GM12878 (cell line): ENCODE measurements at regions not wholly inside any gene's neighbourhood (a gene's known extent, or its start where the extent isn't known, plus 50 kb on each side); places are given as distances from the start of the nearest gene placed in this dataset.

ENCODE experiments used
- CTCF ChIP-seq, 3 experiments: IDR thresholded peaks in 2 of 3; conservative IDR thresholded peaks in 1 of 3; 2 replicates each; pipeline ENCODE4 v1.5.1; 2011; ENCODE audit warnings: low read depth in 3 of 3, low read length in 3 of 3, mild to moderate bottlenecking in 3 of 3, control low read depth in 2 of 3, moderate library complexity in 2 of 3, inconsistent platforms in 1 of 3, mixed read lengths in 1 of 3; ENCODE audit not compliant: control insufficient read depth in 2 of 3, insufficient read depth in 1 of 3; ENCODE audit errors: extremely low read depth in 1 of 3
- E2F4 ChIP-seq: IDR thresholded peaks from 2 replicates; pipeline ENCODE4 v1.6.1; 2012; ENCODE audit warnings: low read depth, low read length, improper control_type of control experiment

GRCh38 chr7:124679146-124679545 is 86.4 kb downstream of the GPR37 start:
- TF ChIP-seq CTCF (IDR thresholded peaks at IDR 0.05 in 2 of 3, conservative IDR thresholded peaks at IDR 0.05 in 1 of 3; ENCODE audit: control insufficient read depth in 2 of 3, extremely low read depth in 1 of 3, insufficient read depth in 1 of 3, low read depth in 3 of 3, low read length in 3 of 3) (no peak), E2F4 (no peak)
